ENCODE measurements at regions not wholly inside any gene's neighbourhood (a gene's known extent, or its start where the extent isn't known, plus 50 kb on each side); places are given as distances from the start of the nearest gene placed in this dataset.

GRCh38 chr17:55829995-55830612 lies 79.3 kb downstream of the PCTP start:
- 77% methylated on average over 6 of the region's 6 CpGs for WGBS (ENCODE audit: low lambda C conversion rate, missing lambda C conversion rate)
- TF ChIP-seq EZH2 (IDR thresholded peaks at IDR 0.05; ENCODE audit: borderline replicate concordance) (no peak), EZH2phosphoT487 (IDR thresholded peaks at IDR 0.05; ENCODE audit: low read depth, severe bottlenecking, unreplicated experiment) (no peak), CTCF (IDR thresholded peaks at IDR 0.05; ENCODE audit: poor library complexity) (no peak)
- no peaks in the 10 kb centered on the region for H3K4me1 ChIP-seq (ENCODE audit: insufficient read depth)

GRCh38 chr17:55830699-55831471 lies 80.0 kb downstream of the PCTP start:
- Histone ChIP-seq H2AFZ (no peak overlapping the region), H3K4me3 (no peak overlapping the region), H3K4me2 (no peak overlapping the region), H4K20me1 (ENCODE audit: insufficient read depth, poor library complexity, severe bottlenecking) (no peaks in the 10 kb centered on the region), H3K4me1 (ENCODE audit: insufficient read depth) (no peaks in the 10 kb centered on the region), H3K27me3 (peaks cover 3% of the 10 kb centered on the region), H3K36me3 (replicated peaks; ENCODE audit: insufficient read depth, low read depth) (no peaks in the 10 kb centered on the region), H3K27ac (no peak overlapping the region), H3K79me2 (no peaks in the 10 kb centered on the region), H3K9me2 (replicated peaks; ENCODE audit: insufficient read depth) (no peaks in the 10 kb centered on the region), H3K9me3 (ENCODE audit: low read depth) (no peaks in the 10 kb centered on the region)
- 83% methylated on average over 10 of the region's 10 CpGs for WGBS (ENCODE audit: low lambda C conversion rate, missing lambda C conversion rate)
- DNase-seq (ENCODE audit: low spot score): no peak
- TF ChIP-seq CTCF (IDR thresholded peaks at IDR 0.05; ENCODE audit: poor library complexity) (no peak), EZH2phosphoT487 (IDR thresholded peaks at IDR 0.05; ENCODE audit: low read depth, severe bottlenecking, unreplicated experiment) (no peak), EZH2 (IDR thresholded peaks at IDR 0.05; ENCODE audit: borderline replicate concordance) (no peak)

More at GRCh38 chr17:55829995-55830612, 79.3 kb downstream of the PCTP start:
- H3K27me3 ChIP-seq: peaks cover 3% of the 10 kb centered on the region
- H3K9me3 ChIP-seq (ENCODE audit: low read depth): no peaks in the 10 kb centered on the region
- no peaks in the 10 kb centered on the region for H3K9me2 ChIP-seq (replicated peaks; ENCODE audit: insufficient read depth)
- no peak for DNase-seq (ENCODE audit: low spot score)
- H3K36me3 ChIP-seq (replicated peaks; ENCODE audit: insufficient read depth, low read depth): no peaks in the 10 kb centered on the region
- no peak overlapping the region for H3K4me2 ChIP-seq
- H3K79me2 ChIP-seq: no peaks in the 10 kb centered on the region
- no peaks in the 10 kb centered on the region for H4K20me1 ChIP-seq (ENCODE audit: insufficient read depth, poor library complexity, severe bottlenecking)
- no peak overlapping the region for H3K27ac ChIP-seq
- no peak overlapping the region for H2AFZ ChIP-seq
- H3K4me3 ChIP-seq: no peak overlapping the region

GRCh38 chr17:55833306-55833705 lies 82.5 kb downstream of the PCTP start:
- H3K36me3 ChIP-seq (replicated peaks; ENCODE audit: insufficient read depth, low read depth): no peaks in the 10 kb centered on the region
- no peak for TF ChIP-seq CTCF (IDR thresholded peaks at IDR 0.05; ENCODE audit: poor library complexity)
- TF ChIP-seq EZH2 (IDR thresholded peaks at IDR 0.05; ENCODE audit: borderline replicate concordance): no peak
- no peak for TF ChIP-seq EZH2phosphoT487 (IDR thresholded peaks at IDR 0.05; ENCODE audit: low read depth, severe bottlenecking, unreplicated experiment)
- no peaks in the 10 kb centered on the region for H3K9me3 ChIP-seq (ENCODE audit: low read depth)
- no peaks in the 10 kb centered on the region for H3K4me1 ChIP-seq (ENCODE audit: insufficient read depth)
- no peaks in the 10 kb centered on the region for H3K79me2 ChIP-seq
- no peak overlapping the region for H3K4me2 ChIP-seq
- no peaks in the 10 kb centered on the region for H3K9me2 ChIP-seq (replicated peaks; ENCODE audit: insufficient read depth)
- DNase-seq (ENCODE audit: low spot score): no peak
- no peak overlapping the region for H3K27ac ChIP-seq
- no peak overlapping the region for H2AFZ ChIP-seq
- H3K27me3 ChIP-seq: peaks cover 3% of the 10 kb centered on the region
- H3K4me3 ChIP-seq: no peak overlapping the region
- WGBS (ENCODE audit: low lambda C conversion rate, missing lambda C conversion rate): 96% methylated on average over 1 of the region's 1 CpG
- no peaks in the 10 kb centered on the region for H4K20me1 ChIP-seq (ENCODE audit: insufficient read depth, poor library complexity, severe bottlenecking)
